Fibroblast of peridontal ligament (primary cell): ENCODE measurements at regions not wholly inside any gene's neighbourhood (a gene's known extent, or its start where the extent isn't known, plus 50 kb on each side); places are given as distances from the start of the nearest gene placed in this dataset.
"Not testable (repeated sequence)": the region's sequence is repeated elsewhere in the genome, so short reads cannot be mapped to it uniquely, and the experiment has no call there.

Experiments used
- DNase-seq: peaks from one replicate; pipeline ENCODE4 v3.0.0-alpha.2; 2010; ENCODE audit errors: extremely low read depth

DNA sequence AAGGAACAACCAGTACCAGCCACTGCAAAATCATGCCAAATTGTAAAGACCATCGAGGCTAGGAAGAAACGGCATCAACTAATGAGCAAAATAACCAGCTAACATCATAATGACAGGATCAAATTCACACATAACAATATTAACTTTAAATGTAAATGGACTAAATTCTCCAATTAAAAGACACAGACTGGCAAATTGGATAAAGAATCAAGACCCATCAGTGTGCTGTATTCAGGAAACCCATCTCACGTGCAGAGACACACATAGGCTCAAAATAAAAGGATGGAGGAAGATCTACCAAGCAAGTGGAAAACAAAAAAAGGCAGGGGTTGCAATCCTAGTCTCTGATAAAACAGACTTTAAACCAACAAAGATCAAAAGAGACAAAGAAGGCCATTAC lies 97.6 kb downstream of the GPX5 start:
- not testable (repeated sequence) for DNase-seq

DNA sequence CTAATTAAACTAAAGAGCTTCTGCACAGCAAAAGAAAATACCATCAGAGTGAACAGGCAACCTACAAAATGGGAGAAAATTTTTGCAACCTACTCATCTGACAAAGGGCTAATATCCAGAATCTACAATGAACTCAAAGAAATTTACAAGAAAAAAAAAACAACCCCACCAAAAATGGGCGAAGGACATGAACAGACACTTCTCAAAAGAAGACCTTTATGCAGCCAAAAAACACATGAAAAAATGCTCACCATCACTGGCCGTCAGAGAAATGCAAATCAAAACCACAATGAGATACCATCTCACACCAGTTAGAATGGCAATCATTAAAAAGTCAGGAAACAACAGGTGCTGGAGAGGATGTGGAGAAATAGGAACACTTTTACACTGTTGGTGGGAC lies 100.7 kb downstream of the GPX5 start:
- DNase-seq = not testable (repeated sequence)

DNA sequence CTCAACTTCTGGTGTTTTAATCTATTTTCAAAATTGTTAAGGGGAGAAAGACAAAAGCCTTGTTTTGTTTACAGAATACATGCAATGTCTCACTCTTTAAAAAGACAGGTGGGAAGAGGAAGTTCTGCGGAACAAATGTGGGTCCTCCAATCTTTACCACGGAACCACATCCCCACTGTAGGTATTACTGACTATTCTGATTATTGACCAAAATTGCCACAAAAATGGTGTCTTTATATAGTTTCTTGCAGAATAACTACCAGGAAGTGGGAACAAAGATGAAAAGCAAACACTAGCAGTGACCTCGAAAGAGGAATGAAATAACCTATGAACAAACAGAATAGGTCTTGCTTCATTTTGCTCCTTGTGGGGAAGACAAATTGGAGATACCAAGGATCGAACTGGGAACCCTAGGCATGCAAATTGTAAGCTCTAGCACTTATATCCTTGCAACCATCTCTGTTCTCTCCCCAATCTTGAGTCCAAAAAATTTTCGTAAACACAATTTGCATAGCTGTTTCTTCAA lies 106.7 kb downstream of the GPX5 start:
- DNase-seq = no peak

DNA sequence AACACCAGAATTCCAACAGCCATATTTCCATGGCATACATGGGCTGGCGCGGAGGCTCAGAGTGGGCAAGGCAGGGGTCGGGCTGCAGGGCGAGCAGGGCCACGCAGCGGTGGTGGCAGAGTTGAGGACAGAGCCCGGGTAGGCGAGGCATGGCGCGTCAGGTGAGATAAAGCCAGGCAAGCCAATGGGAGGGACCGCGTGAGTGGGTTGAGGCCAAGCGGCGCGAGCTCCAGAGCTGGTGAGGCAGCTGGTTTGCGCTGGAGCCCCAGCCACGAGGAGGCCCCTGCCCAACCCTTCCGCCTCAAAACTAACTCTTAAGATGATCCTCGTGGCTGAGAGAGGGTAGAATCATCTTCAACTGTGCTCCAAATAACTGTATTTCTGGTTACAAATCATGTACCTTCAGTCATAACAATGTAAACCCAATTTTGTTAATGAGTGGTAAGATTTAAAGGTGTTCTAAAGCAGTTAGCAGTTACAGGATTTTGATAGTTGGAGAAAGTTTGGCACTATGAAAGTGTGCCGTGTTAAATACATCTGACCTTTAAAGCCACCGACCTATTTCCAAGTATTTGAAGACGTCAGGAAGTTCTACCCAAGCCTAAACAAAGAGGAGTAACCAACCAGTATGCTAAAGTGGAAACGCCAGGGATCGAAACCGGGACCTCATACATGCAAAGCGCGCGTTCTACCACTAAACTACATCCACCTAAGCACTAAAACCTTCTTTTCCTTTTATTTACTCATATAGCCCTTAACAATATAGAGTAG lies 107.9 kb downstream of the GPX5 start:
- no peak for DNase-seq

GRCh38 chr6:28634411-28634760 lies 108.7 kb downstream of the GPX5 start:
- DNase-seq = no peak

DNA sequence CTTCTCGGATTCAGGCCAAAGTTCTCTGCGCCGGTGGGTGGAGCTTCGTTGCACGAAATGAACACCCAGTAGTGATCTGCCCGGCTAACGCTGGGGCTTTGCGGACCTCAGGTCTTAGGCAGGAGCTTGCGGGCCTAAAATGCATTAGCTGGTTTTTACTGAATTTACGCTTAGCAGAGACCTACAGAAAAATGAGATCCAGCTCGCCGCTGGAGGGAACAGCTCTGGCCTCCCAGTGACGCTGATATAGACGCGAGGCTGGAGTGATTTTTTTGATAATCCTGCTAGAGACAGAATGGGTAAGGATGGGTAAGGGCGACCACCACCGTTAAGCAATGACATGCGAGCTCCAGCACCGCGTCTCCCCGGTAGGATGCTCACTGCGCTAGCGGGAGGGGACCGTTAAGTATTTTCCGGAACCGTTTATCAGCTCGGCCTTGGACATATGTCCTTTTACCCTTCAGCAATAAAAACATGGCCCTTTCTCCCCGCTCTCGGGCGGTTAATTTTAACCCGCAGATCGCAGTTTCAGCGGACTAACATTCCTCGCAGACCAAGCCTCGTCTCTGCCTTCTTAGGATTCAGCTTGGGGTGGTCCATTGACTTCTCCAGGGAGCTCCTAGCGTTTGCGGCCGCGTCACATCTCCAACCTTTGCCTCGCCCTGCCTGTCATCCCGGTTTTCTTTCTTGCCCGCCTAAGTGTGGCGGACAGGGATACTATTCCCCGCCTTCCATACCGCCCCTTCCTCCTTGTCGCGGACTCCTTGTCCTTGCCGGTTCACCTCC lies 109.3 kb downstream of the GPX5 start:
- DNase-seq = no peak

DNA sequence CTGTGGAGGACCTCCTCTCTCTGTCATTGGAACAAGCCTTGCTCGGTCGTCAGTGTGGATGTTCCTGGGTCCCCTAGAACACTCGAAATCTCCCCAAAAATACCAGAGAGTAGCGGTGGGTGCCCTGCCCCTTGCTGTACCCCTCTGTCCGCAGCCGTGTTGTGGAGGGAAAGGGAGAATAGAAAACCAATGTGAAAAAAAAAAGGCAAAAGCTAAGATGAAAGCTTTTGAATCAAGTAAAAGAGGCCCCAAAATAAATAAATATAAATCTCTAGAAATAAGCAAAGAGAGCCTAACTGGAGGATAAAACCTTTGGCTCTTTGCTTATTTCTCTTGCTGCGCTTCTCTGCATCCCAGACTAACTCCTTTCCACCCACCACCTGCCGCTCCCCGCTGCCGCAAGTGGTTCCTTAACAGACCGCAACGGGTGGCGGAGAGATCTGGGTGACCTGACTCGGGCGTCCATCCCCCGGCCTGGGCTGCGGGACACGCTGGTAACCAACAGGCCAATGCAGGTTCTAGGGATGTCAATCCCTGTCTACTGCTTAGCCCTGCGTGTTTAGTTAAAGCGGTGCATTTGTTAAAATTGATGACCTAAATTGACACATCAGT lies 110.0 kb downstream of the GPX5 start:
- DNase-seq = no peak

DNA sequence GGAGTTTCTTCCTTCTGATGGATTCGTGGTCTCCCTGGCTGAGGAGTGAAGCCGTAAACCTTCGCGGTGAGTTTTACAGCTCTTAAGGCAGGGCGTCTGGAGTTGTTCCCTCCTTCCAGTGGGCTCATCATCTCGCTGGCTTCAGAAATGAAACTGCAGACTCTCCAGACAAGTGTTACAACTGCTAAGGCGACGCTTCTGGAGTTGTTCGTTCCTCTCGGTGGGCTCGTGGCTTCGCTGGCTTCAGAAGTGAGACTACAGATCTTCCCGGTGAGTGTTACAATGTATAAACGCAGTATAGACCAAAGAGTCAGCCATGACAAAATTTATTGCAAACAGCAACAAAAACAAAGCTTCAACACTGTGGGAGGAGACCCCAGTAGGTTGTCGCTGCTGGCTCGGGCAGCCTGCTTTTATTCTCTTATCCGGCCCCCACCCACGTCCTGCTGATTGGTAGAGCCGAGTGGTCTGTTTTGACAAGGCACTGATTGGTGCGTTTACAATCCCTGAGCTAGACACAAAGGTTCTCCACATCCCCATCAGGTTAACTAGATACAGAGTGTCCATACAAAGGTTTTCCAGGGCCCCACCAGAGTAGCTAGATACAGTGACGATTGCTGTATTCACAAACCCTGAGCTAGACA lies 113.2 kb downstream of the GPX5 start:
- no peak for DNase-seq

DNA sequence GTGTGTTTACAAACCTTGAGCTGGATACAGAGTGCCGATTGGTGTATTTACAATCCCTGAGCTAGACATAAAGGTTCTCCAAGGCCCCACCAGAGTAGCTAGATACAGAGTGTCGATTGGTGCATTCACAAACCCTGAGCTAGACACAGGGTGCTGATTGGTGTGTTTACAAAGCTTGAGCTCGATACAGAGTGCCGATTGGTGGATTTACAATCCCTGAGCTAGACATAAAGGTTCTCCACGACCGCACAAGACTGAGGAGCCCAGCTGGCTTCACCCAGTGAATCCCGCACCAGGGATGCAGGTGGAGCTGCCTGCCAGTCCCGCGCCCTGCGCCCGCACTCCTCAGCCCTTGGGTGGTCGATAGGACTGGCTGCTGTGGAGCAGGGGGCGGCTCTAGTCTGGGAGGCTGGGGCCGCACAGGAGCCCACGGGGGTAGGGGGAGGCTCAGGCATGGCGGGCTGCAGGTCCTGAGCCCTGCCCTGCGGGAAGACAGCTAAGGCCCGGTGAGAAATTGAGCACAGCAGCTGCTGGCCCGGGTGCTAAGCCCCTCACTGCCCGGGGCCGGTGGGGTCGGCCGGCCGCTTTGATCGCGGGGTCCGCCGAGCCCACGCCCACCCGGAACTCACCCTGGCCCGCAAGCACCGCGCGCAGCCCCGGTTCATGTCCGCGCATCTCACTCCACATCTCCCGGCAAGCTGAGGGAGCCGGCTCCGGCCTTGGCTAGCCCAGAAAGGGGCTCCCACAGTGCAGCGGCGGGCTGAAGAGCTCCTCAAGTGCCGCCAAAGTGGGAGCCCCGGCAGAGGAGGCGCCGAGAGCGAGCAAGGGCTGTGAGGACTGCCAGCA lies 114.0 kb downstream of the GPX5 start:
- not testable (repeated sequence) for DNase-seq

DNA sequence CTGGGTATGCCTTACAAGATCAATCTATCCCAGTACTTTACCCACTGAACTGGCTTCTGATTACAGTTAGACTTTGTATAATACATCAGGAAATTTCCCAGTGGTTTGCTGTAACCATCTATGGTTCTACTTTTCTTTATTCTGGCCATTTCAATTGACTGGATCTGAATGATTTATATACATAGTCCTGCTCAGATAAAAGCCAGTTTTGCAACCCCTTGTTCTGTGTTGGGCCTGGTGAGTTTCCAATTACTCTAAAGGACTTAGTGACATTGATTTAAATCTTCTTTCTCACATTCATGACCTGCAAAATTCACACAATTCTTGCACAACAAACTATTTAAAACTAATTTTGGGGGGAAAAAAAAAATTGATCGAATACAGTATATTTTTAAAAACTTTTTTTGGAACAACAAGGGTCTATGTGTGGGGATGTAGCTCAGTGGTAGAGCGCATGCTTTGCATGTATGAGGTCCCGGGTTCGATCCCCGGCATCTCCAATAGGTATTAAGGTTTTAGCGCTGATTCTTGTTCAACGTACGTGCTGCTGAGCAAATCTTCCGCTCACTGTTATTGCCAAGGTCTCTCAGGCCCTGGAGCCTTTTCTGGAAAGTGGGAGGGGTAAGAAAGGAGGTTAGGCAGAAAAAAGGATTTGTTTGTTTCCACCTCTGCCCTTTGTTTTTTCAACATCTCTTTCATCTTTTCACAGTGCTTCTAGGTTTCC lies 117.5 kb downstream of the GPX5 start:
- peak; percentile 57 for DNase-seq

DNA sequence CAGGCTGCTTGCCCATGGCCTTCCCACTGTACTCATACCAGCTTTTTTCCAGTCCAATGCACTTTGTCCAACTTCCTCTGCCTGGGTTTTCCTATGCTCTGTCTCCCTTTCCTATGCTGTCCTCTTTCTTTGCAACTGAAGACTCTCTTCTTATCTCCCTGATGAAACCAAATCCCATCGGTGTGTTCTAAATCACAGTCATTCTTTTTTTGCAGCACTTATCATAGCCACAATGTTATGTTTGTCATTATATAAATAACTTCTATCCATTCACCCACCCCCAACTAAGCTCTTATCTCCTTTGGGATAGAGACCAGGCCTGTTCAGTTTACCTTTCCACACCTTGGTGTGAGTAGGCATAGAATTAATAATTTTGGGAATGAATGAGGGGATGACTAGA lies 121.0 kb downstream of the GPX5 start:
- no peak for DNase-seq

GRCh38 chr6:28648035-28648877 lies 122.6 kb downstream of the GPX5 start:
- peak; percentile 83 for DNase-seq

DNA sequence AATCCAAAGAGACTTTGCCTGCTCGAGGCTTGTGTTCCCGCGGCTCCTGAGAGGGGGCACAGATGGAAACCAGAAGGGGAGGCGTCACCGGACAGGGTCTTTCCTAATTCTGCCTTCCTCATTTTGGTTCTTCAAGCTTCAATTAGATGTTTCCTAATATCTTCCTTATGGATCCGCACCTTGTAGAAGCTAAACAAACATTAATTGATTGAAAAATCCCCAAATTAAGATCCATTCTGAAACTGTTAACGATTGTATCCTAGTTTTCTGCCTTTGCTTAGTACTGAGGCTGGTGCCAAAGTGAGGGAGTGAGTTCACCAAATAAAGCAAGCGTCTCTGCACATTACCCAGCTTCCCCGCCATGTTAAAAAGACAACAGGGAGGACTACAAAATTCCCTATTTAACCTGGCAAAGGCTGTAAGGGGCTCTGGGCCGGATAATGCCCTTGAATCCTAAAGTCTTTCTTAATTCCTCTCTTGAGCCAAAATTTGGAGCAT lies 123.2 kb downstream of the GPX5 start:
- no peak for DNase-seq

- no peak for DNase-seq
Measured at GRCh38 chr6:28651161-28651560, 125.5 kb downstream of the GPX5 start.

DNA sequence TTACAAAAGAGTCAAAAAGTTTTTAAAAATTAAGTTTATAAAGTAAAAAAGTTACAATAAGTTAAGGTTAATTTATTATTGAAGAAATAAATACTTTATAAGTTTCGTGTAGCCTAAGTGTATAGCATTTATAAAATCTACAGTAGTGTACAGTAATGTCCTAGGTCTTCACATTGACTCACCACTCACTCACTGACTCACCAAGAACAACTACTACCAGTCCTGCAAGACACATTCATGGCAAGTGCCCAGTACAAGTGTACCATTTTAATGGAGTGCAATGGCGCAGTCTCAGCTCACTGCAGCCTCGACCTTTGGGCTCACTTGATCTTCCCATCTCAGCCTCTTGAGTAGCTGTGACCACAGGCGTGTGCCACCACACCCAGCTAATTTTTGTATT lies 128.2 kb downstream of the GPX5 start:
- DNase-seq = no peak

GRCh38 chr6:28655164-28655563 lies 129.5 kb downstream of the GPX5 start:
- DNase-seq = no peak

DNA sequence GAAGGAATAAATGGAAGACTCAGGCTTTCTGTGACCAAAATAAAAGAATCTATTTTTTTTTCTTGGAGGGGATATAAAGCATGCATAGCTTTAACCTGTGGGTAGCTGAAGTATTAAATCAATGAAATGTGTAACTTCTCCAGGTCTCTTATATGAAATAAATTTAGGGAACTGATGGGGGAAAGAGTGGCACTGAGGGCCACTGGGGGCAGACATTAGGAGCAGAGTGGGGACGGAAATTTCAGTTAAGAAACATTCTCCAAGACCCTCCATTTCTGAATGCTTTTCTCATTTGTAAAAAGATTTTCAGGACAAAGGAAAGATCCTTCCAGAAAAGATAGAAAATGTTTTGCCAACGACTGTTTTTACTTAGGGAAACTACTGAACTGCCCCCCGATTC lies 131.0 kb downstream of the GPX5 start:
- DNase-seq = no peak

GRCh38 chr6:28657381-28657768 lies 131.7 kb downstream of the GPX5 start:
- no peak for DNase-seq

GRCh38 chr6:28657769-28658465 lies 132.2 kb downstream of the GPX5 start:
- DNase-seq = peak; percentile 79
